HepG2 (cell line): ENCODE measurements at regions not wholly inside any gene's neighbourhood (a gene's known extent, or its start where the extent isn't known, plus 50 kb on each side); places are given as distances from the start of the nearest gene placed in this dataset.

Experiments
- AHR ChIP-seq: IDR thresholded peaks from 2 replicates; pipeline ENCODE4 v1.6.1; 2018; ENCODE audit warnings: missing genetic modification reagents, missing compliant biosample characterization
- AKAP8 ChIP-seq: sonication (generic); formaldehyde crosslinking; IDR thresholded peaks from 2 replicates; pipeline ENCODE4 v1.5.1; 2020; ENCODE audit warnings: mild to moderate bottlenecking, missing genetic modification reagents
- BRCA1 ChIP-seq: sonication (generic); formaldehyde crosslinking; IDR thresholded peaks from 2 replicates; pipeline ENCODE4 v1.4.0; 2020; ENCODE audit warnings: missing genetic modification reagents
- CSRNP1 ChIP-seq: sonication (generic); formaldehyde crosslinking; IDR thresholded peaks from 2 replicates; pipeline ENCODE4 v1.8.1; 2023; ENCODE audit warnings: mild to moderate bottlenecking, missing genetic modification reagents
- E2F1 ChIP-seq: sonication (generic); formaldehyde crosslinking; IDR thresholded peaks from 2 replicates; pipeline ENCODE4 v1.5.0; 2020; ENCODE audit warnings: missing genetic modification reagents
- MED1 ChIP-seq: sonication (generic); formaldehyde crosslinking; IDR thresholded peaks from 2 replicates; pipeline ENCODE4 v1.4.0; 2020; ENCODE audit warnings: missing genetic modification reagents
- MXD3 ChIP-seq: IDR thresholded peaks from 2 replicates; pipeline ENCODE4 v1.6.1; 2016; ENCODE audit warnings: mild to moderate bottlenecking, missing biosample characterization, missing genetic modification reagents
- TERF1 ChIP-seq: sonication (generic); formaldehyde crosslinking; IDR thresholded peaks from 2 replicates; pipeline ENCODE4 v1.8.0; 2022; ENCODE audit warnings: mild to moderate bottlenecking, missing genetic modification reagents, moderate library complexity
- TFDP1 ChIP-seq: IDR thresholded peaks from 2 replicates; pipeline ENCODE4 v1.6.1; 2016; ENCODE audit warnings: missing compliant biosample characterization, missing genetic modification reagents, borderline replicate concordance
- ZNF567 ChIP-seq: sonication (generic); formaldehyde crosslinking; IDR thresholded peaks from 2 replicates; pipeline ENCODE4 v1.8.1; 2023; ENCODE audit warnings: mild to moderate bottlenecking, missing genetic modification reagents, borderline replicate concordance
- ZNF607 ChIP-seq: sonication (generic); formaldehyde crosslinking; IDR thresholded peaks from 2 replicates; pipeline ENCODE4 v1.5.1; 2020; ENCODE audit warnings: missing genetic modification reagents, mild to moderate bottlenecking, borderline replicate concordance

- TF ChIP-seq AHR (no peak), E2F1 (CRISPR knock-in tag) (no peak), MED1 (CRISPR knock-in tag) (no peak), MXD3 (CRISPR knock-in tag) (no peak), TFDP1 (CRISPR knock-in tag) (no peak), AKAP8 (CRISPR knock-in tag) (no peak), CSRNP1 (CRISPR knock-in tag) (no peak), TERF1 (CRISPR knock-in tag) (no peak), ZNF567 (no peak), BRCA1 (no peak), ZNF607 (no peak)
Observed at GRCh38 chr1:187938092-187938491, 1109.3 kb downstream of the PLA2G4A start (continued).
